ENCODE measurements at regions not wholly inside any gene's neighbourhood (a gene's known extent, or its start where the extent isn't known, plus 50 kb on each side); places are given as distances from the start of the nearest gene placed in this dataset.

GRCh38 chr2:121068851-121069250 lies 216.2 kb downstream of the TFCP2L1 start:
- Mint-ChIP-seq H3K36me3 (no peaks in the 10 kb centered on the region), H3K27ac (no peak overlapping the region), H3K9me3 (peaks cover 4% of the 10 kb centered on the region; the same call in 1 of the 2 replicates), H3K27me3 (ENCODE audit: low read depth) (peaks cover 14% of the 10 kb centered on the region), H3K4me1 (peaks cover 6% of the 10 kb centered on the region), H3K4me3 (no peak overlapping the region)
- CTCF ChIA-PET = interaction anchor here (0.7 to 1.1 kb wide), 2 partner anchors 11 to 373 kb away, joined by 3 read pairs; no protein-coding TSS in a partner anchor
- ATAC-seq (no peak), DNase-seq (ENCODE audit: low spot score) (no peak)
- POLR2A ChIA-PET = no interaction called here
- no peak for TF ChIP-seq NR3C1 (CRISPR knock-in tag; conservative IDR thresholded peaks at IDR 0.05; ENCODE audit: low read depth)
- TF ChIP-seq ZNF671 (CRISPR knock-in tag; IDR thresholded peaks at IDR 0.05) = no peak
- TF ChIP-seq ATF6 (CRISPR knock-in tag; IDR thresholded peaks at IDR 0.05) = no peak
- no peak for TF ChIP-seq ZNF281 (CRISPR knock-in tag; IDR thresholded peaks at IDR 0.05)
- no peak for TF ChIP-seq CREB1 (CRISPR knock-in tag; IDR thresholded peaks at IDR 0.05)
- no peak for TF ChIP-seq ESRRA (CRISPR knock-in tag; IDR thresholded peaks at IDR 0.05; ENCODE audit: borderline replicate concordance)
- no peak for TF ChIP-seq PRRX2 (CRISPR knock-in tag; IDR thresholded peaks at IDR 0.05)
- no peak for TF ChIP-seq ZNF423 (CRISPR knock-in tag; IDR thresholded peaks at IDR 0.05)
- TF ChIP-seq HMGA2 (CRISPR knock-in tag; IDR thresholded peaks at IDR 0.05) = no peak
- TF ChIP-seq ZNF121 (CRISPR knock-in tag; IDR thresholded peaks at IDR 0.05) = no peak
- no peak for TF ChIP-seq E2F4 (CRISPR knock-in tag; IDR thresholded peaks at IDR 0.05; ENCODE audit: borderline replicate concordance, low read depth)
- no peak for TF ChIP-seq SMAD3 (CRISPR knock-in tag; IDR thresholded peaks at IDR 0.05; ENCODE audit: borderline replicate concordance)
- TF ChIP-seq CDX4 (CRISPR knock-in tag; IDR thresholded peaks at IDR 0.05; ENCODE audit: borderline replicate concordance) = no peak
- no peak for TF ChIP-seq ZNF317 (CRISPR knock-in tag; IDR thresholded peaks at IDR 0.05; ENCODE audit: borderline replicate concordance, low read depth)

GRCh38 chr2:121069434-121069969 lies 215.5 kb downstream of the TFCP2L1 start:
- Mint-ChIP-seq H3K9me3 (peaks cover 4% of the 10 kb centered on the region; the same call in 1 of the 2 replicates), H3K27me3 (ENCODE audit: low read depth) (peaks cover 11% of the 10 kb centered on the region), H3K4me3 (no peak overlapping the region), H3K27ac (no peak overlapping the region), H3K36me3 (no peaks in the 10 kb centered on the region), H3K4me1 (peaks cover 9% of the 10 kb centered on the region)
- DNase-seq (ENCODE audit: low spot score) = no peak
- POLR2A ChIA-PET = no interaction called here
- CTCF ChIA-PET = interaction anchor here (0.7 to 3.2 kb wide), 8 partner anchors 11 to 374 kb away, joined by 3 to 55 read pairs (median 3); no protein-coding TSS in a partner anchor
- no peak for ATAC-seq
- TF ChIP-seq ZMAT4 (CRISPR knock-in tag; IDR thresholded peaks at IDR 0.05) (no peak), ZBTB43 (CRISPR knock-in tag; IDR thresholded peaks at IDR 0.05) (no peak), CREM (CRISPR knock-in tag; IDR thresholded peaks at IDR 0.05) (no peak), SOX15 (CRISPR knock-in tag; IDR thresholded peaks at IDR 0.05) (no peak), FOXP1 (CRISPR knock-in tag; IDR thresholded peaks at IDR 0.05; ENCODE audit: borderline replicate concordance) (no peak), AR (CRISPR knock-in tag; IDR thresholded peaks at IDR 0.05) (no peak), ZNF396 (CRISPR knock-in tag; IDR thresholded peaks at IDR 0.05; ENCODE audit: borderline replicate concordance) (no peak), TEAD1 (CRISPR knock-in tag; IDR thresholded peaks at IDR 0.05) (no peak), ATF6 (CRISPR knock-in tag; IDR thresholded peaks at IDR 0.05) (no peak)
